ENCODE measurements at regions not wholly inside any gene's neighbourhood (a gene's known extent, or its start where the extent isn't known, plus 50 kb on each side); places are given as distances from the start of the nearest gene placed in this dataset.

DNA sequence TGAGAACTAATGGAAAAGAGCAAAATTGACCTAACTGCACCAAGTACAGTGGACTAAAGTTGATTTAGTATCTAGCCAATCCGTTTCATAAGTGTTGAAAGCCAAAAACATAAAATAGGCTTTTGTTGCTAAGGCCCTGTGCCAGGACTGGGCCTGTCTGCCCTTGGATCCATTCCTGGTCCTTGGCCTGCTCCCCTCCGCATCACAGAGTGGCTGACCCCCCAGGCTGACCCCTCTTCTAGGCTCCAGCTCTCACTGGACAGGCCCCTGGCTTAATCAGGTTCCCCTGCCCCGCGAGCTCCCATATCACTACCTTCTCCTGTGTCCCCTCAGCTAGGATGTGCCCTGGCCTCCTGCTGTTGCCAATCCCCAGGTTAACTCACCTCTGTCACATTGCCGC is 313.6 kb upstream of the MYOCD start:
- TF ChIP-seq, protein P1, sequence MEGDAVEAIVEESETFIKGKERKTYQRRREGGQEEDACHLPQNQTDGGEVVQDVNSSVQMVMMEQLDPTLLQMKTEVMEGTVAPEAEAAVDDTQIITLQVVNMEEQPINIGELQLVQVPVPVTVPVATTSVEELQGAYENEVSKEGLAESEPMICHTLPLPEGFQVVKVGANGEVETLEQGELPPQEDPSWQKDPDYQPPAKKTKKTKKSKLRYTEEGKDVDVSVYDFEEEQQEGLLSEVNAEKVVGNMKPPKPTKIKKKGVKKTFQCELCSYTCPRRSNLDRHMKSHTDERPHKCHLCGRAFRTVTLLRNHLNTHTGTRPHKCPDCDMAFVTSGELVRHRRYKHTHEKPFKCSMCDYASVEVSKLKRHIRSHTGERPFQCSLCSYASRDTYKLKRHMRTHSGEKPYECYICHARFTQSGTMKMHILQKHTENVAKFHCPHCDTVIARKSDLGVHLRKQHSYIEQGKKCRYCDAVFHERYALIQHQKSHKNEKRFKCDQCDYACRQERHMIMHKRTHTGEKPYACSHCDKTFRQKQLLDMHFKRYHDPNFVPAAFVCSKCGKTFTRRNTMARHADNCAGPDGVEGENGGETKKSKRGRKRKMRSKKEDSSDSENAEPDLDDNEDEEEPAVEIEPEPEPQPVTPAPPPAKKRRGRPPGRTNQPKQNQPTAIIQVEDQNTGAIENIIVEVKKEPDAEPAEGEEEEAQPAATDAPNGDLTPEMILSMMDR (IDR thresholded peaks at IDR 0.05) = no peak
- TF ChIP-seq REST (IDR thresholded peaks at IDR 0.05; ENCODE audit: insufficient read depth in 1 of 2, low read depth in 2 of 2, low read length in 1 of 2) (no peak), POLR2AphosphoS5 (IDR thresholded peaks at IDR 0.05; ENCODE audit: low read depth, low read length) (no peak)
